SU-DHL-6 (cell line): ENCODE measurements at regions not wholly inside any gene's neighbourhood (a gene's known extent, or its start where the extent isn't known, plus 50 kb on each side); places are given as distances from the start of the nearest gene placed in this dataset.

Experiments
- CTCF ChIP-seq: fragments of 200-600 bp; sonication (generic); IDR thresholded peaks from one replicate; pipeline ENCODE4 v1.5.1; 2017; ENCODE audit warnings: antibody characterized with exemption, mild to moderate bottlenecking, low read length, moderate library complexity; ENCODE audit not compliant: insufficient read depth, poor library complexity, severe bottlenecking
- EZH2phosphoT487 ChIP-seq: fragments of 200-600 bp; sonication (generic), shearing (Covaris generic); conservative IDR thresholded peaks from 2 replicates; pipeline ENCODE4 v1.6.1; 2018; ENCODE audit warnings: mild to moderate bottlenecking, antibody characterized with exemption, low read length, moderate library complexity, mixed read lengths

GRCh38 chr15:31500766-31501449, 174.3 kb downstream of the KLF13 start:
- TF ChIP-seq CTCF: no peak
- TF ChIP-seq EZH2phosphoT487: no peak
